Karpas-422 (cell line): ENCODE measurements at regions not wholly inside any gene's neighbourhood (a gene's known extent, or its start where the extent isn't known, plus 50 kb on each side); places are given as distances from the start of the nearest gene placed in this dataset.
"Not testable (repeated sequence)": the region's sequence is repeated elsewhere in the genome, so short reads cannot be mapped to it uniquely, and the experiment has no call there.

ENCODE experiments used
- DNase-seq: peaks from one replicate; pipeline ENCODE4 v3.0.0-alpha.2; 2015
- H2AFZ ChIP-seq: fragments of 200-600 bp; sonication (generic); 2 replicates; pipeline ENCODE4 v1.6.1; 2014; ENCODE audit warnings: antibody characterized with exemption, low read length, mixed read lengths
- H3K27ac ChIP-seq: fragments of 200-600 bp; sonication (generic); 2 replicates; pipeline ENCODE4 v1.5.1; 2014; ENCODE audit warnings: mild to moderate bottlenecking, low read length, moderate library complexity
- H3K27me3 ChIP-seq: fragments of 200-600 bp; sonication (generic); 2 replicates; pipeline ENCODE4 v1.6.1; 2014; ENCODE audit warnings: low read length, mixed read lengths
- H3K36me3 ChIP-seq: fragments of 200-600 bp; sonication (generic); 2 replicates; pipeline ENCODE4 v1.6.1; 2014; ENCODE audit warnings: low read length, mixed read lengths; ENCODE audit not compliant: insufficient read depth
- H3K4me1 ChIP-seq: fragments of 200-600 bp; sonication (generic); 2 replicates; pipeline ENCODE4 v1.6.1; 2014; ENCODE audit warnings: mild to moderate bottlenecking, low read length, mixed read lengths
- H3K4me2 ChIP-seq: fragments of 200-600 bp; sonication (generic); 2 replicates; pipeline ENCODE4 v1.6.1; 2014; ENCODE audit warnings: low read length, low read depth, mild to moderate bottlenecking; ENCODE audit not compliant: poor library complexity, severe bottlenecking
- H3K4me3 ChIP-seq: fragments of 200-600 bp; sonication (generic); 2 replicates; pipeline ENCODE4 v1.5.1; 2014; ENCODE audit warnings: mild to moderate bottlenecking, antibody characterized with exemption, low read length, mixed read lengths
- H3K79me2 ChIP-seq: fragments of 200-600 bp; sonication (generic); 2 replicates; pipeline ENCODE4 v1.6.1; 2014; ENCODE audit warnings: mild to moderate bottlenecking, low read length, mixed read lengths
- H3K9ac ChIP-seq: fragments of 200-600 bp; sonication (generic); 2 replicates; pipeline ENCODE4 v1.6.0; 2014; ENCODE audit warnings: low read length
- H3K9me2 ChIP-seq: fragments of 200-600 bp; sonication (generic), shearing (Covaris generic); replicated peaks from 2 replicates; pipeline ENCODE4 v1.6.0; 2014; ENCODE audit warnings: mild to moderate bottlenecking, low read length, moderate library complexity; ENCODE audit not compliant: insufficient read depth
- H3K9me3 ChIP-seq: fragments of 300-700, 200-600 bp; sonication (generic); 2 replicates; pipeline ENCODE4 v1.6.1; 2014; ENCODE audit warnings: low read length, mixed read lengths
- H4K20me1 ChIP-seq: fragments of 200-600 bp; sonication (generic); 2 replicates; pipeline ENCODE4 v1.6.1; 2014; ENCODE audit warnings: mild to moderate bottlenecking, antibody characterized with exemption, low read length, low read depth; ENCODE audit not compliant: insufficient read depth

GRCh38 chr7:93678185-93678584 lies 103.7 kb upstream of the CALCR start:
- H3K27me3 ChIP-seq = 0 out of 2 replicates have a peak, but pooled peaks cover 2% of the 10 kb centered on the region
- no peaks in the 10 kb centered on the region for H3K4me1 ChIP-seq
- no peaks in the 10 kb centered on the region for H4K20me1 ChIP-seq
- DNase-seq = no peak
- H3K9me2 ChIP-seq = no peaks in the 10 kb centered on the region
- no peaks in the 10 kb centered on the region for H3K36me3 ChIP-seq
- H3K4me3 ChIP-seq = no peak overlapping the region
- no peak overlapping the region for H3K9ac ChIP-seq
- H2AFZ ChIP-seq = no peak overlapping the region
- H3K79me2 ChIP-seq = no peaks in the 10 kb centered on the region
- H3K9me3 ChIP-seq = no peaks in the 10 kb centered on the region
- no peak overlapping the region for H3K4me2 ChIP-seq
- H3K27ac ChIP-seq = no peak overlapping the region

GRCh38 chr7:93663561-93664299 lies 89.2 kb upstream of the CALCR start:
- H3K9me3 ChIP-seq = no peaks in the 10 kb centered on the region
- no peaks in the 10 kb centered on the region for H3K79me2 ChIP-seq
- H3K9ac ChIP-seq = no peak overlapping the region
- H4K20me1 ChIP-seq = no peaks in the 10 kb centered on the region
- no peaks in the 10 kb centered on the region for H3K4me1 ChIP-seq
- H3K9me2 ChIP-seq = no peaks in the 10 kb centered on the region
- H2AFZ ChIP-seq = no peak overlapping the region
- no peaks in the 10 kb centered on the region for H3K36me3 ChIP-seq
- no peak overlapping the region for H3K4me2 ChIP-seq
- DNase-seq = no peak
- no peaks in the 10 kb centered on the region for H3K27me3 ChIP-seq
- H3K4me3 ChIP-seq = no peak overlapping the region
- H3K27ac ChIP-seq = no peak overlapping the region

- not testable (repeated sequence) for H3K4me3 ChIP-seq, H3K9me3 ChIP-seq, H3K9me2 ChIP-seq, H2AFZ ChIP-seq, H3K4me1 ChIP-seq, H3K79me2 ChIP-seq, H3K4me2 ChIP-seq, H3K9ac ChIP-seq, H4K20me1 ChIP-seq, H3K27ac ChIP-seq, H3K27me3 ChIP-seq, DNase-seq, H3K36me3 ChIP-seq
Measured at GRCh38 chr7:93658163-93658562, 83.6 kb upstream of the CALCR start.

GRCh38 chr7:93651603-93652159 lies 77.2 kb upstream of the CALCR start:
- Histone ChIP-seq H3K9me3 (no peaks in the 10 kb centered on the region), H3K27ac (no peak overlapping the region), H3K79me2 (no peaks in the 10 kb centered on the region), H3K4me3 (no peak overlapping the region), H2AFZ (no peak overlapping the region), H3K9me2 (no peaks in the 10 kb centered on the region), H3K4me2 (no peak overlapping the region), H4K20me1 (no peaks in the 10 kb centered on the region), H3K27me3 (no peaks in the 10 kb centered on the region), H3K9ac (no peak overlapping the region), H3K4me1 (no peaks in the 10 kb centered on the region), H3K36me3 (no peaks in the 10 kb centered on the region)
- DNase-seq = no peak

- no peak for DNase-seq
Measured at GRCh38 chr7:93646538-93646937, 72.0 kb upstream of the CALCR start.

GRCh38 chr7:93636276-93636675 lies 61.8 kb upstream of the CALCR start:
- H3K79me2 ChIP-seq = no peaks in the 10 kb centered on the region

More at GRCh38 chr7:93646538-93646937, 72.0 kb upstream of the CALCR start:
- no peak overlapping the region for H3K27ac ChIP-seq
- no peaks in the 10 kb centered on the region for H3K9me3 ChIP-seq
- no peaks in the 10 kb centered on the region for H3K9me2 ChIP-seq
- no peak overlapping the region for H3K4me2 ChIP-seq
- no peaks in the 10 kb centered on the region for H3K4me1 ChIP-seq
- no peaks in the 10 kb centered on the region for H3K36me3 ChIP-seq
- H2AFZ ChIP-seq = no peak overlapping the region
- H3K9ac ChIP-seq = no peak overlapping the region
- no peak overlapping the region for H3K4me3 ChIP-seq
- H3K79me2 ChIP-seq = no peaks in the 10 kb centered on the region
- H4K20me1 ChIP-seq = no peaks in the 10 kb centered on the region
- no peaks in the 10 kb centered on the region for H3K27me3 ChIP-seq

GRCh38 chr7:93632371-93632770 lies 57.8 kb upstream of the CALCR start:
- H3K27me3 ChIP-seq = no peaks in the 10 kb centered on the region
- H3K4me1 ChIP-seq = no peaks in the 10 kb centered on the region
- no peak for DNase-seq
- H3K79me2 ChIP-seq = no peaks in the 10 kb centered on the region
- no peaks in the 10 kb centered on the region for H4K20me1 ChIP-seq
- no peaks in the 10 kb centered on the region for H3K36me3 ChIP-seq
- H3K9ac ChIP-seq = no peak overlapping the region
- no peak overlapping the region for H3K4me2 ChIP-seq
- no peaks in the 10 kb centered on the region for H3K9me2 ChIP-seq
- no peak overlapping the region for H3K4me3 ChIP-seq
- no peaks in the 10 kb centered on the region for H3K9me3 ChIP-seq
- no peak overlapping the region for H3K27ac ChIP-seq
- no peak overlapping the region for H2AFZ ChIP-seq

More at GRCh38 chr7:93636276-93636675, 61.8 kb upstream of the CALCR start:
- no peak overlapping the region for H3K9ac ChIP-seq
- H3K4me2 ChIP-seq = no peak overlapping the region
- H3K4me1 ChIP-seq = no peaks in the 10 kb centered on the region
- H3K36me3 ChIP-seq = no peaks in the 10 kb centered on the region
- no peak overlapping the region for H3K27ac ChIP-seq
- no peaks in the 10 kb centered on the region for H3K9me3 ChIP-seq
- no peaks in the 10 kb centered on the region for H4K20me1 ChIP-seq
- no peaks in the 10 kb centered on the region for H3K27me3 ChIP-seq
- H3K4me3 ChIP-seq = no peak overlapping the region
- DNase-seq = no peak
- no peaks in the 10 kb centered on the region for H3K9me2 ChIP-seq
- H2AFZ ChIP-seq = no peak overlapping the region

GRCh38 chr7:93629291-93629801 lies 54.8 kb upstream of the CALCR start:
- H3K79me2 ChIP-seq = no peaks in the 10 kb centered on the region
- no peak overlapping the region for H3K4me2 ChIP-seq
- H2AFZ ChIP-seq = no peak overlapping the region
- no peaks in the 10 kb centered on the region for H4K20me1 ChIP-seq
- no peak overlapping the region for H3K9ac ChIP-seq
- no peaks in the 10 kb centered on the region for H3K36me3 ChIP-seq
- no peaks in the 10 kb centered on the region for H3K4me1 ChIP-seq
- no peak for DNase-seq
- no peaks in the 10 kb centered on the region for H3K9me3 ChIP-seq
- H3K4me3 ChIP-seq = no peak overlapping the region
- no peaks in the 10 kb centered on the region for H3K9me2 ChIP-seq
- H3K27me3 ChIP-seq = no peaks in the 10 kb centered on the region
- no peak overlapping the region for H3K27ac ChIP-seq
